Thoracic aorta (tissue), 2 donors: ENCODE measurements at regions not wholly inside any gene's neighbourhood (a gene's known extent, or its start where the extent isn't known, plus 50 kb on each side); places are given as distances from the start of the nearest gene placed in this dataset.

ENCODE experiments used
- ATAC-seq: fragments of 150-250 bp; one replicate; pipeline ENCODE4 v1.8.0; 2017; ENCODE audit warnings: low read depth; ENCODE audit not compliant: insufficient number of reproducible peaks, low FRiP score
- DNase-seq: peaks from one replicate; pipeline ENCODE4 v3.0.0-alpha.2; 2020; ENCODE audit warnings: low spot score
- H3K27ac ChIP-seq, 2 donors: fragments of 200-600 bp; sonication (generic); 1 replicate in 1 of 2; 2 replicates in 1 of 2; pipeline ENCODE4 v1.5.1; 2016; ENCODE audit warnings: mild to moderate bottlenecking in 2 of 2, moderate library complexity in 2 of 2
- H3K27me3 ChIP-seq: fragments of 200-600 bp; sonication (generic); replicated peaks from 2 replicates; pipeline ENCODE4 v1.6.0; 2016; ENCODE audit warnings: mild to moderate bottlenecking; ENCODE audit not compliant: insufficient read depth
- H3K36me3 ChIP-seq: fragments of 200-600 bp; sonication (generic); one replicate; pipeline ENCODE4 v1.5.1; 2016
- H3K4me1 ChIP-seq, 2 donors: fragments of 200-600 bp; sonication (generic); 1 replicate in 1 of 2; 2 replicates in 1 of 2; pipeline versions ENCODE4 v1.5.1 to v1.6.0; 2016; ENCODE audit warnings: low read depth in 2 of 2, mild to moderate bottlenecking in 1 of 2; ENCODE audit not compliant: control insufficient read depth in 1 of 2
- H3K4me3 ChIP-seq: fragments of 200-600 bp; sonication (generic); 2 replicates; pipeline ENCODE4 v1.5.1; 2016; ENCODE audit warnings: mild to moderate bottlenecking
- H3K9me3 ChIP-seq: fragments of 200-600 bp; sonication (generic); 2 replicates; pipeline ENCODE4 v1.5.1; 2016
- CTCF ChIP-seq: fragments of 200-600 bp; sonication (generic); IDR thresholded peaks from one replicate; pipeline ENCODE4 v1.5.1; 2019; ENCODE audit warnings: antibody characterized with exemption

DNA sequence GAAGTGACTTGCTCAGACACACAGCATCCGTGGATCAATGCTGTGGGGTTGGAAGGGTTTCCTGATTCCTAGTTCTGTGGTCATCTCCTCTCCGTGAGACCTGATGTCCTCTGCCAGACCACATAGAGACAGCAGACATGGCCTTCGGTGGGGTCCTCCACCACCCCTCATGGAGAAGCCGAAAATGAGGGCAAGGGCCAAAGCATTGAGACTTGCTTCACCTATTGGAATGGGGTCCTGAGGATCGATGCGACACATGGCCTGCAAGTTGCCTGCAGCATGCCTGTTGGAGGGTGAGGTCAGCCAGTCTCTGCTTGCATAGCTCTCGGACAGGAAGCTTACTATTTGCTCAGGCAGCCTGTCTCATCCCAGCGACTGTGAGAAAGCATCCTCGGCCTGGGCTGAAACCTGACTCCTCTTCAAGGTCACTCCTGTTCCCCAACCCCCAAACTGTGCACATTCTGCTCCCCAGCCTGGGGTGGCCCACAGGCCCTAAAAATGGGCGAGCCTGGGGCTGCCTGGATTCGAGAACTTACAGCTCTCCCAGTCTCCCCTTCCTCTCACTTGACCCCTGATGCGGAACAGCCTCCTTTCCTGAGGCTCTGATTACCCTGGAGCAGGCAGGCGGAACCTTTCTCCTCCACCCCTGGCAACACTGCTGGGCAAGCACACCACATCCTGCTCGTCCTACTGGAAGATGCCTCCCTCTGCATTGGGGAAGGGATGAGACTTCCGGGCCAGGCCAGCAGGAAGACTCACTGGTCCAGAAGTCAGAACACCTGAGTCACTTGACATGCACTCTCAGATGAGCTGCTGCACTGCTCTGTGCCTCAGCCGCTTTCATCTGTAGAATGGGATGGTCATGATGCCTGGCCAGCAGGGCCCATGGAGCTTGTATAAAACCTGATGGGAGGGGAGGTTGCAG lies 186.9 kb downstream of the RGS3 start:
- no peaks in the 10 kb centered on the region for H3K9me3 ChIP-seq
- H3K4me1 ChIP-seq = peaks cover 5 to 36% of the 10 kb centered on the region in 2 donors
- H3K27ac ChIP-seq = no peak overlapping the region
- no peaks in the 10 kb centered on the region for H3K36me3 ChIP-seq
- no peaks in the 10 kb centered on the region for H3K27me3 ChIP-seq
- no peak for DNase-seq
- H3K4me3 ChIP-seq = no peak overlapping the region
- TF ChIP-seq CTCF = no peak
- ATAC-seq = no peak

- Histone ChIP-seq H3K36me3 (no peaks in the 10 kb centered on the region), H3K27ac (no peak overlapping the region), H3K4me3 (no peak overlapping the region), H3K9me3 (no peaks in the 10 kb centered on the region), H3K4me1 (peaks cover 5 to 39% of the 10 kb centered on the region in 2 donors), H3K27me3 (no peaks in the 10 kb centered on the region)
- DNase-seq (no peak), ATAC-seq (no peak)
- no peak for TF ChIP-seq CTCF
These were observed 188.4 kb downstream of the RGS3 start for GRCh38 chr9:113651896-113652295.

GRCh38 chr9:113652355-113653152 lies 189.0 kb downstream of the RGS3 start:
- no peaks in the 10 kb centered on the region for H3K36me3 ChIP-seq
- no peak overlapping the region for H3K27ac ChIP-seq
- DNase-seq = no peak
- peaks cover 5 to 39% of the 10 kb centered on the region in 2 donors for H3K4me1 ChIP-seq
- no peak for ATAC-seq
- no peak overlapping the region for H3K4me3 ChIP-seq
- no peaks in the 10 kb centered on the region for H3K27me3 ChIP-seq
- H3K9me3 ChIP-seq = no peaks in the 10 kb centered on the region
- no peak for TF ChIP-seq CTCF

DNA sequence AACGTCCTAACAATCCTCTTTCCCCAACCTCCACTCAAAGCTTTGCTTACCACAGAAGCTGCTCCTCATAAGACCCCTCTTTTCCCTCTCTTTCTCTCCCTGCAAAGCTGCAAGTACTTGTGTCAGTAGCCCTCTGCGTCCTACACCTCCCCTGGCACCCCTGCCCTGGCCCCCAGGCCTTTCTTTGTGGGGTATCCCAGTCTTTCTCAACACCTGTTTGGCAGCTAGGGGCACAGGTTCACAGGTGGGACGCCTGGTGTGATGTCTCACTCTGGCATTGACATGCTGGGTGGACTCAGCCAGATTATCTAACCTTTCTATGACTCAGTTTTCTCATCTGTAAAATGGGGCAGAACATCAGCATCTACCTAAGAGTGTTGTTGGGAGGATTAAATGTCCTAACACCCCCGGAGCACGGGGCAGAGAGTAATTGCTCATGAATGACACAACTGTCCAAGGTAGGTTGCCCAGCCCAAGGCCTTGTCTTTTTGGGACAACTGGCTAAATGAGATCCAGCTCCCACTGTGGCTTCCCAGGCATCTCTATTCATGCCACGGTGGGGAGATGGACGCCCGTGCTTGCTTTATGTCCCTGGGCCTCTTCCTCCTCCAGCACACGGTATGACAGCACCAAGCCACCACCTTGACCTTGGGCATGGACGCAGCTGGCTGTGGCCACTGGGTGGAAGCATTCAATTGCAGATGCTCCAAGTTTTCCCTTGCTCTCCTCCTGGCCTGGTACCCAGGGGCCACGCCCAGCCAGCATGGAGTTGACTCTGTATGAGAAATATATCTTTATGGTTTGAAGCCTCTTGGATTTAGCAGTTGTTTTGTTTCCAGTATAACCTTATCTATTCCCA lies 190.4 kb downstream of the RGS3 start:
- Histone ChIP-seq H3K9me3 (no peaks in the 10 kb centered on the region), H3K4me3 (no peak overlapping the region), H3K36me3 (no peaks in the 10 kb centered on the region), H3K4me1 (peaks cover 4 to 42% of the 10 kb centered on the region in 2 donors), H3K27ac (peak overlapping the region; percentile 82 to 94), H3K27me3 (no peaks in the 10 kb centered on the region)
- TF ChIP-seq CTCF = no peak
- DNase-seq (no peak), ATAC-seq (no peak)
